ENCODE measurements at regions not wholly inside any gene's neighbourhood (a gene's known extent, or its start where the extent isn't known, plus 50 kb on each side); places are given as distances from the start of the nearest gene placed in this dataset.

DNA sequence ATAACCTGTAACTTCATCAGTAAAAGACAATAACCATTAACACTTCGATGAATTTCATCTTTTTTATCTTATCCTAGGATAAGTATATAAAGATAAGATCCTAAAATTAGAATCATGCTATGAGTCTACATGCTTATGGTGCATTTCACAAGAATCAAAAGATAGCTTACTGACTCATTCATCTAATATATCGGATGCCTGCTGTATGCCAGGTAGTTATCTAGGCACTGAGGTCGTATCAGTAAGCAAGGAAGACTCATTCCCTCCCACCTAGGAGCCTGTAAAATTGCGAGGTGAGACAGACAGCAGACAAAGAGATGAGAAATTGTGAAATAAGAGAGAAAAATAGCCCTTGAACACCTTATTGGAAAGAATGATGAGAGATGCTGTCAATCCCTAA lies 240.6 kb upstream of the ADAMTSL1 start:
- no peaks in the 10 kb centered on the region for H3K79me1 ChIP-seq (ENCODE audit: low read depth in 1 of 2, low read length in 2 of 2)
- no peaks in the 10 kb centered on the region for H3K36me3 ChIP-seq (ENCODE audit: control insufficient read depth, insufficient read depth, low read length)
- no peak overlapping the region for H2BK120ac ChIP-seq (ENCODE audit: low read depth, low read length)
- H3K27ac ChIP-seq (ENCODE audit: insufficient read depth, low read length) = no peak overlapping the region
- ATAC-seq (ENCODE audit: low read depth) (no peak), DNase-seq (no peak)
- no peak overlapping the region for H3K18ac ChIP-seq (ENCODE audit: low read depth, low read length)
- H3K4me1 ChIP-seq (ENCODE audit: control insufficient read depth, insufficient read depth, low read length) = no peaks in the 10 kb centered on the region
- no TSS peak for BruUV-seq (replicated peaks)
- H3K9ac ChIP-seq (ENCODE audit: low read depth, low read length) = no peak overlapping the region
- no peak overlapping the region for H3K4ac ChIP-seq (ENCODE audit: low read depth, low read length)
- no peaks in the 10 kb centered on the region for H4K20me1 ChIP-seq (ENCODE audit: insufficient read depth, low read length)
- H4K8ac ChIP-seq (ENCODE audit: low read depth in 2 of 2, low read length in 2 of 2) = no peak overlapping the region
- H3K9me1 ChIP-seq (ENCODE audit: insufficient read depth, low read length) = peaks cover 3% of the 10 kb centered on the region
- H3K56ac ChIP-seq (ENCODE audit: extremely low read depth, insufficient read depth, low read length) = no peak overlapping the region
- no peak overlapping the region for H2AFZ ChIP-seq (replicated peaks; ENCODE audit: low read length, poor library complexity)
- dilution Hi-C loops (cut with HindIII; ENCODE audit: low sequenced_read_pairs, unreplicated experiment) (no loop called here), in situ Hi-C loops (cut with MboI; ENCODE audit: low sequenced_read_pairs) (no loop called here), intact Hi-C loops (cut with micrococcal nuclease) (no loop called here)
- H2AK9ac ChIP-seq (replicated peaks; ENCODE audit: low read depth, low read length, poor library complexity) = no peak overlapping the region
- H3K14ac ChIP-seq (replicated peaks; ENCODE audit: low read depth, low read length) = no peak overlapping the region
- ChIA-PET POLR2A (ENCODE audit: unreplicated experiment) (no interaction called here), CTCF (no interaction called here)
- no peaks in the 10 kb centered on the region for H3K9me3 ChIP-seq (ENCODE audit: control insufficient read depth, insufficient read depth, low read length)
- H4K91ac ChIP-seq (ENCODE audit: insufficient read depth, low read depth, low read length) = no peak overlapping the region
- no CpG with 5 or more reads among the region's 4 CpGs for WGBS, 2 experiments (ENCODE audit: extremely low coverage in 2 of 2, insufficient read length in 1 of 2)
- no peak overlapping the region for H3K23ac ChIP-seq (ENCODE audit: low read depth, low read length)
- no peak overlapping the region for H2BK15ac ChIP-seq (ENCODE audit: low read depth, low read length)
- H3K4me2 ChIP-seq (ENCODE audit: low read depth, low read length) = no peak overlapping the region
- peaks cover 12% of the 10 kb centered on the region for H3K27me3 ChIP-seq (ENCODE audit: control insufficient read depth, insufficient read depth, low read length)
- no peak overlapping the region for H4K5ac ChIP-seq (ENCODE audit: low read depth, low read length)
- TF ChIP-seq RCOR1 (IDR thresholded peaks at IDR 0.05; ENCODE audit: insufficient replicate concordance, low read length) (no peak), MAZ (IDR thresholded peaks at IDR 0.05; ENCODE audit: borderline replicate concordance, low read depth, low read length) (no peak), MAFK (IDR thresholded peaks at IDR 0.05; ENCODE audit: low read depth, low read length) (no peak), POLR2A (IDR thresholded peaks at IDR 0.05; ENCODE audit: low read depth, low read length) (no peak), MXI1 (IDR thresholded peaks at IDR 0.05; ENCODE audit: borderline replicate concordance, low read depth, low read length) (no peak), SMC3 (IDR thresholded peaks at IDR 0.05; ENCODE audit: low read depth, low read length) (no peak), RFX5 (IDR thresholded peaks at IDR 0.05; ENCODE audit: low read depth, low read length) (no peak), CEBPB (IDR thresholded peaks at IDR 0.05; ENCODE audit: low read depth, low read length) (no peak), BHLHE40 (IDR thresholded peaks at IDR 0.05; ENCODE audit: low read depth, low read length) (no peak), CHD1 (IDR thresholded peaks at IDR 0.05; ENCODE audit: low read depth, low read length) (no peak), RAD21 (IDR thresholded peaks at IDR 0.05; ENCODE audit: low read length) (no peak), FOS (IDR thresholded peaks at IDR 0.05; ENCODE audit: low read depth, low read length) (no peak), NFE2L2 (IDR thresholded peaks at IDR 0.05; ENCODE audit: low read depth, low read length) (no peak)
- TF ChIP-seq, protein P1, sequence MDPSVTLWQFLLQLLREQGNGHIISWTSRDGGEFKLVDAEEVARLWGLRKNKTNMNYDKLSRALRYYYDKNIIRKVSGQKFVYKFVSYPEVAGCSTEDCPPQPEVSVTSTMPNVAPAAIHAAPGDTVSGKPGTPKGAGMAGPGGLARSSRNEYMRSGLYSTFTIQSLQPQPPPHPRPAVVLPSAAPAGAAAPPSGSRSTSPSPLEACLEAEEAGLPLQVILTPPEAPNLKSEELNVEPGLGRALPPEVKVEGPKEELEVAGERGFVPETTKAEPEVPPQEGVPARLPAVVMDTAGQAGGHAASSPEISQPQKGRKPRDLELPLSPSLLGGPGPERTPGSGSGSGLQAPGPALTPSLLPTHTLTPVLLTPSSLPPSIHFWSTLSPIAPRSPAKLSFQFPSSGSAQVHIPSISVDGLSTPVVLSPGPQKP (IDR thresholded peaks at IDR 0.05; ENCODE audit: borderline replicate concordance, low read depth, low read length) = no peak
- TF ChIP-seq, protein P2, sequence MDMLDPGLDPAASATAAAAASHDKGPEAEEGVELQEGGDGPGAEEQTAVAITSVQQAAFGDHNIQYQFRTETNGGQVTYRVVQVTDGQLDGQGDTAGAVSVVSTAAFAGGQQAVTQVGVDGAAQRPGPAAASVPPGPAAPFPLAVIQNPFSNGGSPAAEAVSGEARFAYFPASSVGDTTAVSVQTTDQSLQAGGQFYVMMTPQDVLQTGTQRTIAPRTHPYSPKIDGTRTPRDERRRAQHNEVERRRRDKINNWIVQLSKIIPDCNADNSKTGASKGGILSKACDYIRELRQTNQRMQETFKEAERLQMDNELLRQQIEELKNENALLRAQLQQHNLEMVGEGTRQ (IDR thresholded peaks at IDR 0.05; ENCODE audit: low read depth, low read length) = no peak
- TF ChIP-seq, protein P3, sequence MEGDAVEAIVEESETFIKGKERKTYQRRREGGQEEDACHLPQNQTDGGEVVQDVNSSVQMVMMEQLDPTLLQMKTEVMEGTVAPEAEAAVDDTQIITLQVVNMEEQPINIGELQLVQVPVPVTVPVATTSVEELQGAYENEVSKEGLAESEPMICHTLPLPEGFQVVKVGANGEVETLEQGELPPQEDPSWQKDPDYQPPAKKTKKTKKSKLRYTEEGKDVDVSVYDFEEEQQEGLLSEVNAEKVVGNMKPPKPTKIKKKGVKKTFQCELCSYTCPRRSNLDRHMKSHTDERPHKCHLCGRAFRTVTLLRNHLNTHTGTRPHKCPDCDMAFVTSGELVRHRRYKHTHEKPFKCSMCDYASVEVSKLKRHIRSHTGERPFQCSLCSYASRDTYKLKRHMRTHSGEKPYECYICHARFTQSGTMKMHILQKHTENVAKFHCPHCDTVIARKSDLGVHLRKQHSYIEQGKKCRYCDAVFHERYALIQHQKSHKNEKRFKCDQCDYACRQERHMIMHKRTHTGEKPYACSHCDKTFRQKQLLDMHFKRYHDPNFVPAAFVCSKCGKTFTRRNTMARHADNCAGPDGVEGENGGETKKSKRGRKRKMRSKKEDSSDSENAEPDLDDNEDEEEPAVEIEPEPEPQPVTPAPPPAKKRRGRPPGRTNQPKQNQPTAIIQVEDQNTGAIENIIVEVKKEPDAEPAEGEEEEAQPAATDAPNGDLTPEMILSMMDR (conservative IDR thresholded peaks at IDR 0.05; ENCODE audit: low read depth, low read length) = no peak
- no peak overlapping the region for H2BK5ac ChIP-seq (ENCODE audit: low read depth, low read length, poor library complexity, severe bottlenecking)
- H2AK5ac ChIP-seq (ENCODE audit: low read depth, low read length) = no peak overlapping the region
- no peak overlapping the region for H2BK20ac ChIP-seq (ENCODE audit: low read depth, low read length)
- H3K4me3 ChIP-seq (ENCODE audit: insufficient read depth, low read depth, low read length) = no peak overlapping the region
